Fibroblast of villous mesenchyme (primary cell): ENCODE measurements at regions not wholly inside any gene's neighbourhood (a gene's known extent, or its start where the extent isn't known, plus 50 kb on each side); places are given as distances from the start of the nearest gene placed in this dataset.
A peak's percentile ranks its signal among the peaks of the same experiment; 100 is the strongest.

Experiments used
- DNase-seq: peaks from one replicate; pipeline ENCODE4 v3.0.0-alpha.2; 2010; ENCODE audit warnings: low read depth
- H3K4me3 ChIP-seq: 2 replicates; pipeline ENCODE4 v1.5.1; 2011; ENCODE audit warnings: low read depth, mild to moderate bottlenecking, low read length
- TF ChIP-seq, protein P1 (sequence below): IDR thresholded peaks from 2 replicates; pipeline ENCODE4 v1.5.1; 2012; ENCODE audit warnings: low read depth, mild to moderate bottlenecking, low read length; ENCODE audit not compliant: insufficient read depth

DNA sequence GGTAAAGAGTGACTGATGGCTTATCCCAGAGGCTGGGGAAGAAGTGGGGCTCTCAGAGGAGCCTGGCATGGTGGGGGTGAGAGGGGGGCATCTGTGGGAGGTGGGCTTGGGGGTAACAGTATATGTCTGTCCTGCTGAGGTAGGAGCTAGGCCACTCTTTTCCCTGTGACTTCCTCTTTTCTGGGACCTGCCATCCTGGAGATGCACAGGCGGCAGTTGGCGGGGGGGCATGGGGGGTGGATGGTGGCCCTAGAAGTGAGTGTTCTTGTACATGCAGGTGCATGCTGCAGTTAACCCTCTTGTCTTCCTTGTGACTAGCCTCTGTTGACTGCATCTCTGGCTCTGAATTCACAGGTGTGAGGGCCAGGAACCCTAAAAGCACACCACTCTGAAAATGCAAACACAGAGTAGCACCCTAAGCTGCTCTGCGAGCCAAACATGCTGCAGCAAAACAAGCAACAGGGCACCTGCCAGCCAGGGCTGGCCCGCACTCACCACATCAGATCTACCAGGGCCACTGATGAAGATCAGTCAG, 123.8 kb upstream of the SHB start:
- TF ChIP-seq, protein P1, sequence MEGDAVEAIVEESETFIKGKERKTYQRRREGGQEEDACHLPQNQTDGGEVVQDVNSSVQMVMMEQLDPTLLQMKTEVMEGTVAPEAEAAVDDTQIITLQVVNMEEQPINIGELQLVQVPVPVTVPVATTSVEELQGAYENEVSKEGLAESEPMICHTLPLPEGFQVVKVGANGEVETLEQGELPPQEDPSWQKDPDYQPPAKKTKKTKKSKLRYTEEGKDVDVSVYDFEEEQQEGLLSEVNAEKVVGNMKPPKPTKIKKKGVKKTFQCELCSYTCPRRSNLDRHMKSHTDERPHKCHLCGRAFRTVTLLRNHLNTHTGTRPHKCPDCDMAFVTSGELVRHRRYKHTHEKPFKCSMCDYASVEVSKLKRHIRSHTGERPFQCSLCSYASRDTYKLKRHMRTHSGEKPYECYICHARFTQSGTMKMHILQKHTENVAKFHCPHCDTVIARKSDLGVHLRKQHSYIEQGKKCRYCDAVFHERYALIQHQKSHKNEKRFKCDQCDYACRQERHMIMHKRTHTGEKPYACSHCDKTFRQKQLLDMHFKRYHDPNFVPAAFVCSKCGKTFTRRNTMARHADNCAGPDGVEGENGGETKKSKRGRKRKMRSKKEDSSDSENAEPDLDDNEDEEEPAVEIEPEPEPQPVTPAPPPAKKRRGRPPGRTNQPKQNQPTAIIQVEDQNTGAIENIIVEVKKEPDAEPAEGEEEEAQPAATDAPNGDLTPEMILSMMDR = no peak
- no peak overlapping the region for H3K4me3 ChIP-seq
- no peak for DNase-seq

DNA sequence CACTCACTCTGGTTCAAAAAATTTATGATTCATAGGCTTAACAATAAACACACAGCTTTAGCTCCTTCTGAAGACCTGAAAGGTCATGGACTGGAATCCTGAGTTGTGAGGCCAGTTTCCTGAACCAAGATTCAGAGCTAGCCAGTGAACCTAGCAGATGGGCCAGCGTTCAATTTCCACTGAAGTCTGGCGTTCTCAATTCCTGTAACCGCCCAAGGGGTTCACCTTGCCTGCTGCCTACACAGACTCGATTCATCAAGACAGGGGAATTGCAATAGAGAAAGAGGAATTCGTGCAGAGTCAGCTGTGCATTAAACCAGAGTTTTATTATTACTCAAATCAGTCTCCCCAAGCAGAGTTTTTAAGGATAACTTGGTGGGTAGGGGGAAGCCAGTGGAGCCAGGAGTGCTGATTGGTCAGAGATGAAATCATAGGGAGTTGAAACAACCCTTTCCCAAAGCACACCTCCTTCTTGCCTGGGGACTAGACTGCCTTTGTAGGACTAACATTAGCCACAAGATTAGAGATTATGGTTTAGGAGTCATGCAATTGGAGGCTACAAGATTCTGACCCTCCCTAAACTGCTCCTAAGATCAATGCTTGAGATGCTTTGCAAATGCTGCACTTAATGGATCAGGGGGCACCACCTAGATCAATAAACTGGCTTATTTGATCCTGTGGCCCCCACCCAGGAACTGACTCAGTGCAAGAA, 117.5 kb upstream of the SHB start:
- no peak for DNase-seq
- TF ChIP-seq, protein P1 = no peak
- no peak overlapping the region for H3K4me3 ChIP-seq

GRCh38 chr9:38185647-38186403, 116.8 kb upstream of the SHB start:
- H3K4me3 ChIP-seq = no peak overlapping the region
- TF ChIP-seq, protein P1 = no peak
- no peak for DNase-seq

DNA sequence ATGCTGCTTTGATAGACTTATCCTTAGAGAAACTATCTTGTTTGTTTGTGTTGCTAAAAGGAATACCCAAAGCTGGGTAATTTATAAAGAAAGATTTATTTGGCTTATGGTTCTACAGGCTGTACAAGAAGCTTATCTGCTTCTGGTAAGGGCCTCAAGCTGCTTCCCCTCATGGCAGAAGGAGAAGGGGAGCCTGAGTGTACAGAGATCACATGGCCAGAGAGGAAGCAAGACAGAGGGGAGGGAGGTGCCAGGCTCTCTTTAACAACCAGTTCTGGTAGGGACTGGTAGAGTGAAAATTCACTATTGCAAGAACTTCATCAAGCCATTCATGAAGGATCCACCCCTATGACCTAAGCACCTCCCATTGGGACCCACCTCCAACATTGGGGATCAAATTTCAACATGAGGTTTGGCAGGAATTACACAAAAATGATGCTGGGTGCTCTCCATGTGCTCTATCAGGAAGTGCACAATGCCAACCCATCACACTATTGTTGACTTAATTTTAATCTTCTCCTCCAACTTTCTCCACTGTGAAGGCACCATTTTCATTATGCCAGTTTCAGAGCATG, 115.1 kb upstream of the SHB start:
- H3K4me3 ChIP-seq = no peak overlapping the region
- peak; percentile 15 for DNase-seq
- TF ChIP-seq, protein P1 = no peak

DNA sequence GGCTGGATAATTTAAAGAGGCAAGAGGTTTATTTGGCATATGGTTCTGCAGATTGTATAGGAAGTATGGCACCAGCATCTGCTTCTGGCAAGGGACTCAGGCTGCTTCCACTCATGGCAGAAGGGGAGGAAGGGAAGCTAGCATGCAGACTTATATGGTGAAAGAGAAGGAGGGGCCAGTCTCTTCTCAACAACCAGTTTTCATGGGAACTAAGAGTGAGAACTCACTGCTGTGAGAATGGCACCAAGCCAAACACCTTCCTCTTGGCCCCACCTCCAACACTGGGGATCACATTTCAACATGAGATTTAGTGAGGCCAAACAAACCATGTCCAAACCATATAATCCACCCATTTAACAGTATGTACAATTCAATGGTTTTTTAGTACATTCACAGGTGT, 113.3 kb upstream of the SHB start:
- no peak overlapping the region for H3K4me3 ChIP-seq
- TF ChIP-seq, protein P1 = no peak
- DNase-seq = no peak

- TF ChIP-seq, protein P1 = no peak
- DNase-seq = no peak
- no peak overlapping the region for H3K4me3 ChIP-seq
Observed at GRCh38 chr9:38181866-38182265, 112.8 kb upstream of the SHB start.
